Right lobe of liver (tissue), 4 donors: ENCODE measurements at regions not wholly inside any gene's neighbourhood (a gene's known extent, or its start where the extent isn't known, plus 50 kb on each side); places are given as distances from the start of the nearest gene placed in this dataset.

Source experiments
- CTCF ChIP-seq, 4 donors: fragments of 200-600 bp in 3 of 4; fragments of 450-650 bp in 1 of 4; IDR thresholded peaks; one replicate each; pipeline versions ENCODE4 v1.5.1 to v1.8.0; 2016 to 2022; ENCODE audit warnings: antibody characterized with exemption in 4 of 4, mild to moderate bottlenecking in 2 of 4
- POLR2A ChIP-seq: fragments of 450-650 bp; IDR thresholded peaks from one replicate; pipeline ENCODE4 v1.6.1; 2017; ENCODE audit warnings: antibody characterized with exemption, mild to moderate bottlenecking
- donor health status: DM: no; HTN: no; CAD: no.
- donor health status: DM: no; HTN: no; CAD: no.
- donor health status: DM: no; HTN: yes; CAD: no.

- TF ChIP-seq CTCF (IDR thresholded peaks at IDR 0.05) (no peak), POLR2A (no peak)
Observed at GRCh38 chr3:79960594-79960993, 192.8 kb upstream of the ROBO1 start.
